Parathyroid adenoma (tissue), 2 donors: ENCODE measurements at regions not wholly inside any gene's neighbourhood (a gene's known extent, or its start where the extent isn't known, plus 50 kb on each side); places are given as distances from the start of the nearest gene placed in this dataset.

Source experiments
- H2AFZ ChIP-seq: fragments of 300-600 bp; sonication (generic); one replicate; pipeline ENCODE4 v1.7.0; 2017; ENCODE audit warnings: antibody characterized with exemption, mild to moderate bottlenecking
- H3K27ac ChIP-seq: fragments of 300-600 bp; sonication (generic); one replicate; pipeline ENCODE4 v1.7.0; 2017
- H3K27me3 ChIP-seq: fragments of 300-600 bp; sonication (generic); one replicate; pipeline ENCODE4 v1.7.0; 2017; ENCODE audit warnings: low read length; ENCODE audit not compliant: control insufficient read depth, insufficient read depth
- H3K36me3 ChIP-seq: fragments of 300-600 bp; sonication (generic); one replicate; pipeline ENCODE4 v1.7.0; 2017; ENCODE audit warnings: low read length; ENCODE audit not compliant: control insufficient read depth, insufficient read depth
- H3K4me1 ChIP-seq: fragments of 300-600 bp; sonication (generic); one replicate; pipeline ENCODE4 v1.7.0; 2017; ENCODE audit warnings: control low read depth
- H3K4me2 ChIP-seq: fragments of 300-600 bp; sonication (generic); one replicate; pipeline ENCODE4 v1.7.0; 2017; ENCODE audit warnings: low read length
- H3K4me3 ChIP-seq: fragments of 300-600 bp; sonication (generic); one replicate; pipeline ENCODE4 v1.7.0; 2017; ENCODE audit warnings: low read depth, low read length
- H3K79me2 ChIP-seq: fragments of 300-600 bp; sonication (generic); one replicate; pipeline ENCODE4 v1.7.0; 2017; ENCODE audit warnings: control low read depth
- H3K9ac ChIP-seq: fragments of 300-600 bp; sonication (generic); one replicate; pipeline ENCODE4 v1.7.0; 2017; ENCODE audit warnings: mild to moderate bottlenecking
- H3K9me3 ChIP-seq: fragments of 300-600 bp; sonication (generic); one replicate; pipeline ENCODE4 v1.7.0; 2017; ENCODE audit warnings: low read length; ENCODE audit not compliant: control insufficient read depth
- CTCF ChIP-seq: fragments of 300-600 bp; sonication (generic); IDR thresholded peaks from one replicate; pipeline ENCODE4 v1.7.0; 2017; ENCODE audit warnings: antibody characterized with exemption, mild to moderate bottlenecking
- donor health status: primary hyperparathyroidism.

DNA sequence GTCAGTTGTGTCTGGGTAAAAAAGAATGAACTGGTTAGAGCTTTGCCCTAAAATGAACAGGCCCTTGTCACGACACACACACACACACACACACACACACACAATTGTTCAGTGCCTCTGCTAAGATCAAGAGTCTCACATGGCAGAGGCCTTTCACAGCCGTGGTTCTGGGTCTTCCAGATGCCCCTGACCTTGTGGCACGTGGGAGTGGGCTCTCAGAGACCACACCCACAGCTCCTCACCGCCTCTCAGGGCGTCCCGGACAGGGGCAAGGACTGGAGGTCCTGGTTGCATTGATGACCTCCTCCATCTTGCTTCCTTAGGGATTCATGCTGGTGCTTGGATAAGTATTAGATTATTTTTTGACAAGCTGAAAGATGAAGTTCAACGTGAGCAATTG, 101.0 kb downstream of the HSPH1 start:
- H2AFZ ChIP-seq: no peak overlapping the region
- no peaks in the 10 kb centered on the region for H3K79me2 ChIP-seq
- no peak overlapping the region for H3K27ac ChIP-seq
- H3K4me3 ChIP-seq: no peak overlapping the region
- no peaks in the 10 kb centered on the region for H3K36me3 ChIP-seq
- no peaks in the 10 kb centered on the region for H3K27me3 ChIP-seq
- TF ChIP-seq CTCF: no peak
- no peaks in the 10 kb centered on the region for H3K9me3 ChIP-seq
- no peak overlapping the region for H3K4me2 ChIP-seq
- no peaks in the 10 kb centered on the region for H3K4me1 ChIP-seq
- no peak overlapping the region for H3K9ac ChIP-seq

DNA sequence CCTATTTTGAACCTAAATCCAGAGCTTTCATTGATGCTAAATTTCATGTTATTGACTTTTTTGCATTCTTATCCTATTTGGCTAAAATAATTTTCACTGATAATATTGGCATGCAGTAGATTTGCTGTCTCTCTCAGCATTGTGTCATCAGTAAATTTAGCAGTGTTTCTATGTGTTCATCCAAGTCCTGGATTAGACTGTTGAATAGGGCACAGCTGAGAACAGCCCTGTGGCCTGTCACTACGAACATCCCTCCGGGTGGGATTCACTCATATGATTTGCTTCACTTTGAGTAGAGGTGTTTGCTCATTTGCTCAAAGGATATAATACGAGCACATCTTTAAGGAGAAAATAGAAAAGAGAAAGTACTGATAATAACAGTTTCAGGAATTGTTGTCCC, 101.5 kb downstream of the HSPH1 start:
- Histone ChIP-seq H3K36me3 (no peaks in the 10 kb centered on the region), H3K9ac (no peak overlapping the region), H3K79me2 (no peaks in the 10 kb centered on the region), H3K4me1 (no peaks in the 10 kb centered on the region), H3K4me3 (no peak overlapping the region), H2AFZ (no peak overlapping the region), H3K27ac (no peak overlapping the region), H3K27me3 (no peaks in the 10 kb centered on the region), H3K4me2 (no peak overlapping the region), H3K9me3 (no peaks in the 10 kb centered on the region)
- no peak for TF ChIP-seq CTCF

DNA sequence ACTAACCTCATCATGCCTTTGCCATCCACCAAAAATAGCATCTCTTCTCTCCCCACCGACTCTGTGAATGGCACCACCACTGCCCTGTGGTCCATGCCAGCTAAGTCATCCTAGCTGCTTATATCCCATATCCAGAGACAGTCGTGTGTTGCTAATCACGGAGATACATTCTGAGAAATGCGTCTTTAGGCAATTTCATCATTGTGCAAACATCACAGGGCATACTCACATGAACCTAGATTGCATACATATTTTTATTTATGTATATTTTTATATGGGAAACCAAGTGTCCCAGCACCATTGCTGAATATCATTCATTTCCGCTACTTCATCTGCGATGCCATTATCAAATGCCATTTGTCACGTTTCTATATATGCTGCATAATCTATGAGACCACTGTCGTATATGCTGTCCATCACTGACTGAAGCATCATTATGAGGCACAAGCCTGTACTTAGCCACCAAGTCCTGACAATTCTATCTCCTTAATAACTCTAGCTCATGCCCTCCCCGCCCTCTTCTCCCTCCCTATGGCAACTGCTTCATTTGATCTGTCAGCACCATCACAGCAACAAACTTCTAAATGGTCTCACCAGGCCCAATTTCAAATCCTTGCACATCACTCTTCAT, 104.2 kb downstream of the HSPH1 start:
- Histone ChIP-seq H3K27ac (no peak overlapping the region), H3K9me3 (no peaks in the 10 kb centered on the region), H3K36me3 (no peaks in the 10 kb centered on the region), H3K27me3 (no peaks in the 10 kb centered on the region), H2AFZ (no peak overlapping the region), H3K4me3 (no peak overlapping the region), H3K4me2 (no peak overlapping the region), H3K79me2 (no peaks in the 10 kb centered on the region), H3K9ac (no peak overlapping the region), H3K4me1 (no peaks in the 10 kb centered on the region)
- no peak for TF ChIP-seq CTCF

GRCh38 chr13:31056644-31057271, 104.9 kb downstream of the HSPH1 start:
- H3K9ac ChIP-seq: no peak overlapping the region
- no peaks in the 10 kb centered on the region for H3K4me1 ChIP-seq
- no peaks in the 10 kb centered on the region for H3K79me2 ChIP-seq
- no peaks in the 10 kb centered on the region for H3K36me3 ChIP-seq
- H3K9me3 ChIP-seq: no peaks in the 10 kb centered on the region
- no peak for TF ChIP-seq CTCF
- H3K27me3 ChIP-seq: no peaks in the 10 kb centered on the region
- H3K4me2 ChIP-seq: no peak overlapping the region
- H3K27ac ChIP-seq: no peak overlapping the region
- H2AFZ ChIP-seq: no peak overlapping the region
- no peak overlapping the region for H3K4me3 ChIP-seq

GRCh38 chr13:31055589-31055988, 106.1 kb downstream of the HSPH1 start:
- no peak for TF ChIP-seq CTCF
- Histone ChIP-seq H3K9me3 (no peaks in the 10 kb centered on the region), H3K79me2 (no peaks in the 10 kb centered on the region), H3K27me3 (no peaks in the 10 kb centered on the region), H3K4me3 (no peak overlapping the region), H3K4me1 (no peaks in the 10 kb centered on the region), H2AFZ (no peak overlapping the region), H3K36me3 (no peaks in the 10 kb centered on the region), H3K27ac (no peak overlapping the region), H3K9ac (no peak overlapping the region), H3K4me2 (no peak overlapping the region)
